ENCODE measurements at regions not wholly inside any gene's neighbourhood (a gene's known extent, or its start where the extent isn't known, plus 50 kb on each side); places are given as distances from the start of the nearest gene placed in this dataset.

- no peak for DNase-seq
Measured at GRCh38 chr1:208420696-208421095, 176.5 kb upstream of the PLXNA2 start.

- DNase-seq: no peak
Measured at GRCh38 chr1:208421486-208421885, 177.3 kb upstream of the PLXNA2 start.

DNA sequence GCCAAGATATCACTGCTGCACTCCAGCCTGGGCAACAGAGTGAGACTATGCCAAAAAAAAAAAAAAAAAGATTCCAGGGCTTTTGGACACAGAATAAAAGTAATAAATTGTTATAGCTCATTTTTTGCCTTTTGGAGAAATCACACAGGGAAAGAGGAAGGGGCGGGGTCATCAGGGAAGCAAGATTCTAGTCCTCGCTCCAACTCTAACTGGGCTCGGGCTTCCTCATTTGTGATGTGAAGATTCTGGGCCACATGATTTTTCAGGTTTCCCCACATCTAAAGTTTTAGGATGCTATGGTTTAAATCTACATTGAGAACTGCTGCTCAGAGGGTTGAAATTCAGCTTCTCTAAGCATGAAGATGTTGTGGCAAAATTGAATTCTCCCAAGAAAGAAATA is 179.3 kb upstream of the PLXNA2 start:
- no peak for DNase-seq

GRCh38 chr1:208425096-208425495 is 180.9 kb upstream of the PLXNA2 start:
- no peak for DNase-seq

GRCh38 chr1:208430220-208430619 is 186.0 kb upstream of the PLXNA2 start:
- no peak for DNase-seq

- no peak for DNase-seq
Measured at GRCh38 chr1:208431721-208432120, 187.5 kb upstream of the PLXNA2 start.

DNA sequence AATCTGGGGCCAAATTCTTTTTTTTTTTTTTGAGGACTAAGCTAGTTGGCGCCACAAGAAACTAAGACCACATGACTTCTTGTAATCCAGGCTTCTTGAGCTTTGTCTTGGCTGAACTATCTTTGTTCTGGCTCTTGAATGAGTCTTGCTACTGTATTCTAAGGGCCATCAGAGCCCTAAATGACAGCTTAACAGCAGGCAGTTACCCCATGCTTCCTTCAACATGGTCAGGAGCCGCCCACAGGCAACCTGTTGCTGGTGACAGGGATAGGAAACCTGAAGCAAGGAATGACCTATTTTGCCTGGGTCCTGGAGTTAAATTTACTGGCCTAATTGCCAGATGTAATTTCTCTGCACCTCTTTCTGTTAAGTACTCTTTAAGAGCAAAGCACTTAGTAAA is 188.2 kb upstream of the PLXNA2 start:
- no peak for DNase-seq

- no peak for DNase-seq
Measured at GRCh38 chr1:208433086-208433485, 188.9 kb upstream of the PLXNA2 start.

GRCh38 chr1:208433971-208434370 is 189.8 kb upstream of the PLXNA2 start:
- DNase-seq: no peak

- DNase-seq: no peak
Measured at GRCh38 chr1:208437401-208437800, 193.2 kb upstream of the PLXNA2 start.

- DNase-seq: no peak
Measured at GRCh38 chr1:208438112-208438699, 194.0 kb upstream of the PLXNA2 start.

DNA sequence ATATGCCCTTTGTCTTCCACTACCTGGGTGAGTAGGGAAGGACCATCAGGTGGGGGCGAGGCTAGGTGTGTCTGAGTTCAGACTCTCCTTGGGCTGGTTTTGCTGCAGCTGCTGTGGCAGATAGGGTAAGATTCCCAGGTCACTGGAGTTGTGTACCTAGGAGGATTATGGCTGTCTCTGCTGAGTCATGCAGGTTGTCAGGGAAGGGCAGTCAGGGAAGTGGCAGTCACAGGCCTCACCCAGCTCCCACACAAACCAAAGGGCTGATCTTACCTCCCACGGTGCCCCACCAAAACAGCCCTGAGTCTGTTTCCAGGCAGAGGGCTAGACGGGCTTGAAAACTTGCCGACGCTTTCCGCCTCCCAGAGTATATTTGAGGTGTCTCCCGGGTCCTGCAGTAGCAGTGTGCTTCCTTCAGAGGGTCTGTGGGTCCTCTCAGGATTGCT is 201.6 kb upstream of the PLXNA2 start:
- no peak for DNase-seq

DNA sequence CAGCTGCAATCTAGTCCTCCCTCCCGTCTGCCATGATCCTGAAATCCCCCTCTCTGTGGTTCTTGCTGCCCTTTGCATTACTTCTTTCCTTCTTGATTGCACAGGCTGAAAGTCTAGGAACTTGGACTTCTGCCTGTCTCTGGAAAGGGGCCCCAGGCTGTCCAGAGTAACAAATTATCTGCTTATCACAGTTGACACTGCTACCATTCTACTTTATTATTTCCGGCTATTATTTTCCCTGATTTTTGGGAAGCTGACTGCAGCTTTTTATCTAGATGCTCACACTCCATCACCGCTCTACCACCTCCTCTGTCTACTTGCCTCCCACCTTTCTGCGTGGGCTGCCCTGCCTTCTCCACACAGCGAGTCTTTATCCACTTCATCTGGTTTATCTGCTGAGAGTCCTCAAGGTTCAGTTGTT is 202.1 kb upstream of the PLXNA2 start:
- DNase-seq: no peak

DNA sequence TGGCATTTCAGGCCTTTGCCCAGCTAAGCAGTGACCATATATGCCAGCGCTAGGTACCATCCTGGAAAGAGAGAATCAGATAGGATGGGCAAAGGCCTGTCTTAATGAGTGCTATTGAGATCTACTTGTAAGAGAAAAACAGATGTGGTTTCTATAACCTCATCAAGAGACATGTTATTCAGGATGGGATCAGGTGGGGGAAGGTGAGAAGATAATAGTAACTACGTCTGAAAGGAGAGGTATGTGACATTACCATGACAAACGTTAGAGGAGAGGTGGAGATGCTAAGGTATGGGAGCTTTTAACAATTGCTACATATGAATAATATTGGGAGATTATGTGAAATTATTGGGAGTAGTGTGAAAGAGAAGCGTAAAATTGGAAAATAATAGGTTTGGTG is 204.2 kb upstream of the PLXNA2 start:
- DNase-seq: no peak

DNA sequence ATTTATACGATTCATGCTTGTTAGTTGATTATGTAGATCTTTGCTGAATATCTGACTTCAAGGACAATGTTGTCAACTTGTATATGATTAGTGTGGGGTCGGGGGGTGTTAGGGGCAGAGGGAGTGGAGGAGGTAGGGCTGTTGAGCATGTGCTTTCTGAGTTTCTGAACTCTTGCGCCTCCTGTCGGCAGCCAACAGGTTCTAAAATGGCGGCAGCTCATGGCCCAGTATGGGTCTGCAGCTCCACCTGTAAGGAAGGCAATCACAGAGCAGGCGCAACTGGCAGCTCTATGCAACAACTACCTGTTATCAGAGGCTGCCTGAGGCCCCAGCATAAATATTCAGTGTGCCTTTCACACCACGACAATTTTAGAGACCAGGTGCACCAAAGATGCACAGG is 205.8 kb upstream of the PLXNA2 start:
- no peak for DNase-seq

DNA sequence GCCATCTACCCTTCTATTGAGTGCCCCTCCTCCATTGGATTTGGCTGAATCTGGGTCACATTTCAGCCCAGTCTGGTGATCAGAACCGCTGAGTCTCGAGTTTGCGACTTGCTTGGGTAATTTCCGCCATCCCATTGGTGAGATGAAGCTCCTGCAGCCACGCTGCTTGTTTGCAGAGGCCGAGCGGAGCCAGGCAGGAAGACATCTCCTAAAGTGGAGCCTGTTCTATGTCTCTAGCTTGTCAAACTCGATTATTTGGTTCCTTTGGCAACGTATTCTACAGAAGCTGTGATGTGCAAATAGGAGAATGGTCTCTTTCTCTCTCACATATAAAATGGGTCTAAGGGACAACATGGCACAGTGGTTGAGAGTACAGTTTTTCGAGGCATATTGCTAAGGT is 206.8 kb upstream of the PLXNA2 start:
- DNase-seq: no peak

- DNase-seq: no peak
Measured at GRCh38 chr1:208455821-208456220, 211.6 kb upstream of the PLXNA2 start.

GRCh38 chr1:208456487-208456886 is 212.3 kb upstream of the PLXNA2 start:
- DNase-seq: no peak

DNA sequence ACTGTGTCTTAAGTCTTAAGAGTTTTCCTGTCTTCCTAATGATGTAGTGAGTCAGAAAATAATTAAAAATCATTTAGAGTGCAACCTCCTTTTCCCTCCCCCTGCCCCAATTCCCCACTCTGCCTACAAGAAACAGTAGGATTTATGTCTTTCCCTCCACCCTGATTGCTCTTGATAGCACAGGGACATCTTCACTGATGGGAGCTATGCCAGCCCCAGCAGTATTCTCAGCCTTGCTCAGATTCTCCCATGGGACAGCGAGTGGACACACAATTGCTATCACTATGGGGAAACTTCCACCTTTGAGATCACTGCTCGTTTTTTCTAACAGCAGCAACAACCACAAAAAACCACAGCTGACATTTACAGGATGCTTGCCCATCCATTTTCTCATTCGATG is 216.6 kb upstream of the PLXNA2 start:
- DNase-seq: no peak

GRCh38 chr1:208461680-208462079 is 217.5 kb upstream of the PLXNA2 start:
- no peak for DNase-seq

- DNase-seq: no peak
Measured at GRCh38 chr1:208462761-208463160, 218.6 kb upstream of the PLXNA2 start.

DNA sequence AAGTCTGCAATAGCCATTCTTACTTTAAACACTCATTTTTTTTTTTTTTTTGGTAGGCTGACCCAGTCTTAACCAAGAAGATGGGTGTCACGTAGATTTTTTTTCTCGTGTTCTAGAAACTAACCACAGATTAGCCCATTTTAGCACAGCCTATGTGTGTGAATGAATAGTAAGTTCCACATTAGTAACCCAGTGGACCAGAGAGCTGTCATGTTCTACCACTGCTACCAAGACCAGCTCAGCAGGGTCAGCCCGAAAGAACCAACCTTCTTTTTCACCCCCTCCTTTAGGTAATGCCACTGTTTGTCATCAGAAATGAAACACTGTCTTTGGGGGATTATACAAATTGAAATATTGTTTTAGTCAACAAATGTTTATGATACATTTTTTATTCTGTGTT is 221.1 kb upstream of the PLXNA2 start:
- no peak for DNase-seq

- no peak for DNase-seq
Measured at GRCh38 chr1:208465786-208466590, 221.8 kb upstream of the PLXNA2 start.

GRCh38 chr1:208467151-208467780 is 223.1 kb upstream of the PLXNA2 start:
- no peak for DNase-seq
